ENCODE measurements at regions not wholly inside any gene's neighbourhood (a gene's known extent, or its start where the extent isn't known, plus 50 kb on each side); places are given as distances from the start of the nearest gene placed in this dataset.

DNA sequence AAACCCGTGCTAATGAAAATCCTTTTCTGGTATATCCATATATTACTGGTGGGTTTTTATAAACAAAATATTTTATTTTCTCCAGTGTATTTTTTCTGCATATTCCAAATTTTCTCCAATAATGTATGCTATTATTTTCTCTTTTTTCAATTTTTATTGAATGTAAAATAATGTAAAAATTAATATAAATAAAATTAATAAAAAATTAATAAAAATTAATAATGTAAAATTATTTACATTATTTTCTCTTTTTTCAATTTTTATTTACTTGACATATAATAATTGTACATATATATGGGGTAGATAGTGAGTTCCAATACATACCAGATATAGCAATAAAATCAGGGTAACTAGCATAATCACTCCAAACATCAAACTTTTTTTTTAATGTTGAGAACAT is 56.4 kb downstream of the OXSM start:
- TF ChIP-seq, protein P1, sequence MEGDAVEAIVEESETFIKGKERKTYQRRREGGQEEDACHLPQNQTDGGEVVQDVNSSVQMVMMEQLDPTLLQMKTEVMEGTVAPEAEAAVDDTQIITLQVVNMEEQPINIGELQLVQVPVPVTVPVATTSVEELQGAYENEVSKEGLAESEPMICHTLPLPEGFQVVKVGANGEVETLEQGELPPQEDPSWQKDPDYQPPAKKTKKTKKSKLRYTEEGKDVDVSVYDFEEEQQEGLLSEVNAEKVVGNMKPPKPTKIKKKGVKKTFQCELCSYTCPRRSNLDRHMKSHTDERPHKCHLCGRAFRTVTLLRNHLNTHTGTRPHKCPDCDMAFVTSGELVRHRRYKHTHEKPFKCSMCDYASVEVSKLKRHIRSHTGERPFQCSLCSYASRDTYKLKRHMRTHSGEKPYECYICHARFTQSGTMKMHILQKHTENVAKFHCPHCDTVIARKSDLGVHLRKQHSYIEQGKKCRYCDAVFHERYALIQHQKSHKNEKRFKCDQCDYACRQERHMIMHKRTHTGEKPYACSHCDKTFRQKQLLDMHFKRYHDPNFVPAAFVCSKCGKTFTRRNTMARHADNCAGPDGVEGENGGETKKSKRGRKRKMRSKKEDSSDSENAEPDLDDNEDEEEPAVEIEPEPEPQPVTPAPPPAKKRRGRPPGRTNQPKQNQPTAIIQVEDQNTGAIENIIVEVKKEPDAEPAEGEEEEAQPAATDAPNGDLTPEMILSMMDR (IDR thresholded peaks at IDR 0.05): no peak
- TF ChIP-seq POLR2A (IDR thresholded peaks at IDR 0.05): no peak
